Liver (tissue), 8 donors: ENCODE measurements at regions not wholly inside any gene's neighbourhood (a gene's known extent, or its start where the extent isn't known, plus 50 kb on each side); places are given as distances from the start of the nearest gene placed in this dataset.

Experiments
- DNase-seq: peaks from one replicate; pipeline ENCODE4 v3.0.0-alpha.2; 2017; ENCODE audit warnings: low spot score
- H3K27ac ChIP-seq, 2 donors: one replicate each; pipeline ENCODE4 v1.7.0; 2013; ENCODE audit warnings: inconsistent platforms in 2 of 2, low read length in 2 of 2, control low read depth in 1 of 2, low read depth in 1 of 2, mild to moderate bottlenecking in 1 of 2
- H3K27me3 ChIP-seq, 4 donors: one replicate each; pipeline versions ENCODE4 v1.6.1 to v1.7.0; 2013; ENCODE audit warnings: low read length in 3 of 4, inconsistent platforms in 1 of 4, mild to moderate bottlenecking in 1 of 4, moderate library complexity in 1 of 4; ENCODE audit not compliant: control insufficient read depth in 4 of 4, insufficient read depth in 4 of 4
- H3K36me3 ChIP-seq, 4 donors: one replicate each; pipeline versions ENCODE4 v1.6.1 to v1.7.0; 2013; ENCODE audit warnings: low read length in 3 of 4, mild to moderate bottlenecking in 3 of 4, low read depth in 1 of 4, moderate library complexity in 1 of 4; ENCODE audit not compliant: control insufficient read depth in 4 of 4, insufficient read depth in 3 of 4
- H3K4me1 ChIP-seq, 4 donors: one replicate each; pipeline versions ENCODE4 v1.6.1 to v1.7.0; 2013; ENCODE audit warnings: low read length in 3 of 4, mild to moderate bottlenecking in 3 of 4, moderate library complexity in 1 of 4; ENCODE audit not compliant: control insufficient read depth in 4 of 4, insufficient read depth in 4 of 4
- H3K4me3 ChIP-seq, 3 donors: one replicate each; pipeline versions ENCODE4 v1.6.1 to v1.7.0; 2013; ENCODE audit warnings: low read length in 3 of 3, control low read depth in 1 of 3, low read depth in 1 of 3, mild to moderate bottlenecking in 1 of 3
- H3K9ac ChIP-seq, 2 donors: one replicate each; pipeline ENCODE4 v1.7.0; 2013; ENCODE audit warnings: low read length in 2 of 2, mild to moderate bottlenecking in 2 of 2, moderate library complexity in 2 of 2, control low read depth in 1 of 2, low read depth in 1 of 2
- H3K9me3 ChIP-seq, 4 donors: one replicate each; pipeline versions ENCODE4 v1.6.1 to v1.7.0; 2013; ENCODE audit warnings: low read length in 3 of 4; ENCODE audit not compliant: control insufficient read depth in 4 of 4
- ATF3 ChIP-seq: IDR thresholded peaks from 2 replicates; pipeline ENCODE4 v1.6.1; 2016; ENCODE audit warnings: antibody characterized with exemption
- CTCF ChIP-seq: fragments of 150-350 bp; IDR thresholded peaks from 2 replicates; pipeline ENCODE4 v1.5.1; 2017; ENCODE audit warnings: improper control_type of control experiment, low read depth, low read length; ENCODE audit not compliant: missing input control
- EGR1 ChIP-seq, 2 donors: IDR thresholded peaks; 2 replicates each; pipeline ENCODE4 v1.6.1; 2016 to 2018; ENCODE audit warnings: antibody characterized with exemption in 2 of 2, low read depth in 2 of 2
- FOXA1 ChIP-seq: IDR thresholded peaks from 2 replicates; pipeline ENCODE4 v1.6.1; 2016; ENCODE audit warnings: antibody characterized with exemption
- FOXA2 ChIP-seq: IDR thresholded peaks from 2 replicates; pipeline ENCODE4 v1.6.1; 2016; ENCODE audit warnings: antibody characterized with exemption
- GABPA ChIP-seq, 2 donors: IDR thresholded peaks in 1 of 2; conservative IDR thresholded peaks in 1 of 2; 2 replicates each; pipeline ENCODE4 v1.6.1; 2016; ENCODE audit warnings: antibody characterized with exemption in 2 of 2, mild to moderate bottlenecking in 1 of 2, moderate library complexity in 1 of 2
- HNF4A ChIP-seq, 2 donors: conservative IDR thresholded peaks; 2 replicates each; pipeline ENCODE4 v1.6.1; 2016; ENCODE audit warnings: antibody characterized with exemption in 2 of 2, mild to moderate bottlenecking in 2 of 2
- HNF4G ChIP-seq: IDR thresholded peaks from 2 replicates; pipeline ENCODE4 v1.6.1; 2016; ENCODE audit warnings: antibody characterized with exemption
- JUND ChIP-seq, 2 donors: IDR thresholded peaks; 2 replicates each; pipeline ENCODE4 v1.6.1; 2016; ENCODE audit warnings: antibody characterized with exemption in 2 of 2
- MAX ChIP-seq: IDR thresholded peaks from 2 replicates; pipeline ENCODE4 v1.6.1; 2016; ENCODE audit warnings: antibody characterized with exemption
- NR2F2 ChIP-seq: IDR thresholded peaks from 2 replicates; pipeline ENCODE4 v1.6.1; 2016; ENCODE audit warnings: antibody characterized with exemption
- RAD21 ChIP-seq, 2 donors: IDR thresholded peaks; 2 replicates each; pipeline ENCODE4 v1.6.1; 2016; ENCODE audit warnings: antibody characterized with exemption in 2 of 2, mild to moderate bottlenecking in 2 of 2
- REST ChIP-seq: IDR thresholded peaks from 2 replicates; pipeline ENCODE4 v1.6.1; 2016; ENCODE audit warnings: antibody characterized with exemption, mild to moderate bottlenecking
- RXRA ChIP-seq, 2 donors: IDR thresholded peaks; 2 replicates each; pipeline ENCODE4 v1.6.1; 2017 to 2018; ENCODE audit warnings: antibody characterized with exemption in 2 of 2, mild to moderate bottlenecking in 1 of 2
- SP1 ChIP-seq: IDR thresholded peaks from 2 replicates; pipeline ENCODE4 v1.6.1; 2018; ENCODE audit warnings: antibody characterized with exemption, mild to moderate bottlenecking
- YY1 ChIP-seq: IDR thresholded peaks from 2 replicates; pipeline ENCODE4 v1.6.1; 2016; ENCODE audit warnings: antibody characterized with exemption, mild to moderate bottlenecking
- ZBTB33 ChIP-seq: IDR thresholded peaks from 2 replicates; pipeline ENCODE4 v1.6.1; 2016; ENCODE audit warnings: antibody characterized with exemption
- WGBS: extraction: QIAGEN DNeasy Blood & Tissue Kit; methylation state at CpG from one replicate; pipeline ENCODE4 v1.1.7; 2013; 5-methylcytosine and 5-hydroxymethylcytosine counted together
- donor health status: healthy.
- donor health status: healthy.
- donor health status: healthy.
- donor health status: healthy.
- donor health status: healthy.

GRCh38 chr13:74194846-74195245 lies 60.6 kb upstream of the KLF12 start:
- H3K4me1 ChIP-seq: no peaks in the 10 kb centered on the region
- H3K9ac ChIP-seq: no peak overlapping the region
- no peak overlapping the region for H3K27ac ChIP-seq
- H3K9me3 ChIP-seq: no peaks in the 10 kb centered on the region
- H3K36me3 ChIP-seq: no peaks in the 10 kb centered on the region
- H3K4me3 ChIP-seq: no peak overlapping the region
- no peak for DNase-seq
- WGBS: 91% methylated on average over 2 of the region's 2 CpGs
- no peaks in the 10 kb centered on the region for H3K27me3 ChIP-seq
- no peak for TF ChIP-seq RXRA (IDR thresholded peaks at IDR 0.05)
- TF ChIP-seq EGR1 (IDR thresholded peaks at IDR 0.05; ENCODE audit: low read depth in 2 of 2): no peak
- no peak for TF ChIP-seq CTCF
- TF ChIP-seq ATF3: no peak
- no peak for TF ChIP-seq HNF4G
- no peak for TF ChIP-seq NR2F2
- no peak for TF ChIP-seq FOXA2
- no peak for TF ChIP-seq YY1
- TF ChIP-seq ZBTB33: no peak
- TF ChIP-seq MAX: no peak
- TF ChIP-seq JUND (IDR thresholded peaks at IDR 0.05): no peak
- TF ChIP-seq FOXA1: no peak
- TF ChIP-seq GABPA (IDR thresholded peaks at IDR 0.05 in 1 of 2, conservative IDR thresholded peaks at IDR 0.05 in 1 of 2): no peak
- TF ChIP-seq HNF4A (conservative IDR thresholded peaks at IDR 0.05): no peak

- H3K9me3 ChIP-seq: no peaks in the 10 kb centered on the region
- no peaks in the 10 kb centered on the region for H3K36me3 ChIP-seq
- H3K27me3 ChIP-seq: no peaks in the 10 kb centered on the region
- H3K4me3 ChIP-seq: no peak overlapping the region
- TF ChIP-seq GABPA (IDR thresholded peaks at IDR 0.05 in 1 of 2, conservative IDR thresholded peaks at IDR 0.05 in 1 of 2): no peak
- no peak for TF ChIP-seq ZBTB33
- TF ChIP-seq MAX: no peak
- TF ChIP-seq RAD21 (IDR thresholded peaks at IDR 0.05): no peak
- TF ChIP-seq SP1: no peak
- no peak for TF ChIP-seq FOXA2
- no peak for TF ChIP-seq HNF4A (conservative IDR thresholded peaks at IDR 0.05)
- TF ChIP-seq YY1: no peak
- no peak for TF ChIP-seq NR2F2
- no peak for TF ChIP-seq CTCF
- TF ChIP-seq JUND (IDR thresholded peaks at IDR 0.05): no peak
- no peak for TF ChIP-seq RXRA (IDR thresholded peaks at IDR 0.05)
- no peak for TF ChIP-seq HNF4G
- no peak for TF ChIP-seq ATF3
- no peak for TF ChIP-seq EGR1 (IDR thresholded peaks at IDR 0.05; ENCODE audit: low read depth in 2 of 2)
- no peak for TF ChIP-seq REST
- H3K4me1 ChIP-seq: no peaks in the 10 kb centered on the region
- 96% methylated on average over 1 of the region's 1 CpG for WGBS
- no peak for DNase-seq
- no peak overlapping the region for H3K9ac ChIP-seq
- no peak overlapping the region for H3K27ac ChIP-seq
Measured at GRCh38 chr13:74193391-74193790, 59.2 kb upstream of the KLF12 start.
